GM12878 (cell line): ENCODE measurements at regions not wholly inside any gene's neighbourhood (a gene's known extent, or its start where the extent isn't known, plus 50 kb on each side); places are given as distances from the start of the nearest gene placed in this dataset.

Source experiments
- ATAC-seq: fragments of 200-7000 bp; cut with Tn5 transposase; 3 replicates; pipeline ENCODE4 v1.9.1; 2020; ENCODE audit warnings: mild to moderate bottlenecking, moderate library complexity
- BruUV-seq: library from RNA; stranded (reverse); fragments of 400-500 nt; replicated peaks from 2 replicates; lab custom pipeline; 2021; lab: Mats Ljungman, UMichigan
- CTCF ChIA-PET: fragments of 300-600 bp; sonication (Branson Sonifier 250); formaldehyde crosslinking; extraction: SDS; loops from one replicate; lab custom pipeline; 2021; ENCODE audit warnings: inconsistent platforms; lab: Yijun Ruan, JAX
- POLR2A ChIA-PET: fragments of 350-600 bp; formaldehyde crosslinking; extraction: SDS; loops from one replicate; lab custom pipeline; 2021; ENCODE audit warnings: inconsistent platforms; lab: Charles Lee
- RAD21 ChIA-PET: fragments of 300-600 bp; sonication (Branson Sonifier 250); formaldehyde crosslinking; loops from one replicate; lab custom pipeline; 2023; ENCODE audit warnings: antibody characterized with exemption; ENCODE audit not compliant: unreplicated experiment; lab: Charles Lee
- SMC1A ChIA-PET: fragments of 300-600 bp; sonication (Branson Sonifier 250); formaldehyde crosslinking; loops from one replicate; lab custom pipeline; 2023; ENCODE audit not compliant: unreplicated experiment, uncharacterized antibody; lab: Charles Lee
- DNase-seq: peaks from one replicate; pipeline ENCODE4 v3.0.0-alpha.2; 2011; ENCODE audit warnings: low read depth, low spot score
- FAIRE-seq: peaks from 3 replicates; lab custom pipeline; 2011; peaks lifted over from hg19 to GRCh38; lab: Jason Lieb, UNC
- H2AFZ ChIP-seq: 2 replicates; pipeline ENCODE4 v1.6.0; 2011; ENCODE audit warnings: low read depth, low read length, control low read depth; ENCODE audit not compliant: control insufficient read depth
- H3K27ac ChIP-seq: 2 replicates; pipeline ENCODE4 v1.5.1; 2011; ENCODE audit warnings: control low read depth; ENCODE audit not compliant: control insufficient read depth, insufficient read depth
- H3K27me3 ChIP-seq, 2 experiments: replicated peaks in 1 of 2; 2 replicates each; pipeline versions ENCODE4 v1.6.0 to v1.6.1; 2011; ENCODE audit warnings: low read length in 1 of 2; ENCODE audit not compliant: control insufficient read depth in 2 of 2, insufficient read depth in 2 of 2
- H3K36me3 ChIP-seq, 2 experiments: 2 replicates each; pipeline ENCODE4 v1.5.1; 2011; ENCODE audit warnings: low read length in 1 of 2; ENCODE audit not compliant: control insufficient read depth in 2 of 2, insufficient read depth in 2 of 2
- H3K4me1 ChIP-seq: 2 replicates; pipeline ENCODE4 v1.6.1; 2011; ENCODE audit warnings: mild to moderate bottlenecking, low read length, moderate library complexity, mixed read lengths; ENCODE audit not compliant: control insufficient read depth, insufficient read depth
- H3K4me2 ChIP-seq: 2 replicates; pipeline ENCODE4 v1.6.0; 2011; ENCODE audit warnings: control low read depth; ENCODE audit not compliant: control insufficient read depth, insufficient read depth
- H3K4me3 ChIP-seq: fragments of 200-600 bp; sonication (generic); 2 replicates; pipeline ENCODE4 v1.5.1; 2016
- H3K79me2 ChIP-seq: 2 replicates; pipeline ENCODE4 v1.6.0; 2011; ENCODE audit warnings: low read length; ENCODE audit not compliant: control insufficient read depth, insufficient read depth
- H3K9ac ChIP-seq: 2 replicates; pipeline ENCODE4 v1.8.0; 2011; ENCODE audit warnings: low read length, control low read depth, mixed read lengths; ENCODE audit not compliant: control insufficient read depth, insufficient read depth
- H3K9me3 ChIP-seq: replicated peaks from 3 replicates; pipeline ENCODE4 v1.5.1; 2011; ENCODE audit warnings: mild to moderate bottlenecking, low read length; ENCODE audit not compliant: control insufficient read depth, insufficient read depth
- H4K20me1 ChIP-seq: 2 replicates; pipeline ENCODE4 v1.6.0; 2011; ENCODE audit not compliant: control insufficient read depth, insufficient read depth
- EGR1 ChIP-seq, 2 experiments: IDR thresholded peaks; 1 replicate in 1 of 2; 2 replicates in 1 of 2; pipeline ENCODE4 v1.6.1; 2011 to 2012; ENCODE audit warnings: low read depth in 2 of 2, low read length in 2 of 2, borderline replicate concordance in 1 of 2, mild to moderate bottlenecking in 1 of 2, moderate library complexity in 1 of 2
- ESRRA ChIP-seq: IDR thresholded peaks from 2 replicates; pipeline ENCODE4 v1.6.1; 2012; ENCODE audit warnings: mild to moderate bottlenecking, low read length, improper control_type of control experiment
- ETV6 ChIP-seq, 2 experiments: fragments of 450-650 bp in 1 of 2; IDR thresholded peaks in 1 of 2; conservative IDR thresholded peaks in 1 of 2; 2 replicates each; pipeline ENCODE4 v1.6.1; 2014; ENCODE audit warnings: antibody characterized with exemption in 1 of 2, borderline replicate concordance in 1 of 2, low read depth in 1 of 2, mild to moderate bottlenecking in 1 of 2, moderate library complexity in 1 of 2
- NFIC ChIP-seq: IDR thresholded peaks from 2 replicates; pipeline ENCODE4 v1.6.1; 2012; ENCODE audit warnings: low read depth, mild to moderate bottlenecking, inconsistent platforms, low read length, moderate library complexity
- SMAD5 ChIP-seq: IDR thresholded peaks from 2 replicates; pipeline ENCODE4 v1.6.1; 2016; ENCODE audit warnings: antibody characterized with exemption, low read depth
- SP1 ChIP-seq: IDR thresholded peaks from one replicate; pipeline ENCODE4 v1.6.1; 2011; ENCODE audit warnings: low read depth, low read length
- SRF ChIP-seq, 2 experiments: IDR thresholded peaks; 2 replicates each; pipeline ENCODE4 v1.6.1; 2011; ENCODE audit warnings: low read depth in 2 of 2, low read length in 2 of 2, mild to moderate bottlenecking in 1 of 2, moderate library complexity in 1 of 2
- STAT3 ChIP-seq: IDR thresholded peaks from 2 replicates; pipeline ENCODE4 v1.6.1; 2011; ENCODE audit warnings: low read depth, low read length, improper control_type of control experiment
- ZBTB40 ChIP-seq: fragments of 450-650 bp; IDR thresholded peaks from 2 replicates; pipeline ENCODE4 v1.6.1; 2016; ENCODE audit warnings: mild to moderate bottlenecking, moderate library complexity, borderline replicate concordance
- ZNF622 ChIP-seq: fragments of 450-650 bp; IDR thresholded peaks from 2 replicates; pipeline ENCODE4 v1.6.1; 2017; ENCODE audit warnings: mild to moderate bottlenecking, inconsistent platforms
- ZNF687 ChIP-seq: fragments of 450-650 bp; IDR thresholded peaks from 2 replicates; pipeline ENCODE4 v1.6.1; 2017; ENCODE audit warnings: mild to moderate bottlenecking, moderate library complexity
- WGBS: methylation state at CpG from one replicate; pipeline ENCODE4 v1.1.6; 2016; ENCODE audit warnings: low lambda C conversion rate; ENCODE audit not compliant: insufficient replicate concordance, insufficient coverage; ENCODE audit errors: missing lambda C conversion rate; 5-methylcytosine and 5-hydroxymethylcytosine counted together
- in situ Hi-C: fragments of 300-500 bp; cut with MboI; formaldehyde crosslinking; loops from 9 replicates; pipeline ENCODE4 v1.14.3; 2018; ENCODE audit warnings: mixed read lengths
- intact Hi-C: fragments of 100-400 bp; cut with micrococcal nuclease; formaldehyde crosslinking; loops from one replicate; pipeline ENCODE4 v1.14.2; 2022; ENCODE audit not compliant: unreplicated experiment
- TF ChIP-seq, protein P1 (sequence below): fragments of 450-650 bp; IDR thresholded peaks from 2 replicates; pipeline ENCODE4 v1.6.1; 2017; ENCODE audit warnings: antibody characterized with exemption, mild to moderate bottlenecking, moderate library complexity

GRCh38 chr16:17685447-17685846, 214.7 kb upstream of the XYLT1 start (continued):
- no peak for TF ChIP-seq ZBTB40

GRCh38 chr16:17683281-17683680, 212.5 kb upstream of the XYLT1 start:
- intact Hi-C loops, result no loop called here
- FAIRE-seq (no peak), ATAC-seq (no peak), DNase-seq (no peak)
- Histone ChIP-seq H3K27ac (no peak overlapping the region), H3K4me2 (no peak overlapping the region), H2AFZ (no peak overlapping the region), H3K4me3 (no peak overlapping the region), H3K36me3 (no peaks in the 10 kb centered on the region), H3K9ac (no peak overlapping the region), H4K20me1 (no peaks in the 10 kb centered on the region), H3K4me1 (no peaks in the 10 kb centered on the region), H3K9me3 (no peaks in the 10 kb centered on the region; the same call in 2 of the 3 replicates), H3K27me3 (no peaks in the 10 kb centered on the region), H3K79me2 (no peaks in the 10 kb centered on the region)
- in situ Hi-C loops, result no loop called here
- 10% methylated on average over 3 of the region's 3 CpGs for WGBS
- ChIA-PET CTCF (no interaction called here), SMC1A (interaction anchor here (0.6 kb wide), 1 partner anchor 29 kb away, joined by 3 read pairs; no protein-coding TSS in a partner anchor), POLR2A (no interaction called here), RAD21 (no interaction called here)
- BruUV-seq, result no TSS peak
- TF ChIP-seq SMAD5 (no peak), SP1 (no peak), SRF (IDR thresholded peaks at IDR 0.05; ENCODE audit: low read depth in 2 of 2, low read length in 2 of 2) (no peak), ZNF622 (no peak), ESRRA (no peak), ETV6 (conservative IDR thresholded peaks at IDR 0.05 in 1 of 2, IDR thresholded peaks at IDR 0.05 in 1 of 2; ENCODE audit: borderline replicate concordance in 1 of 2, low read depth in 1 of 2) (no peak), NFIC (no peak), ZNF687 (no peak), EGR1 (IDR thresholded peaks at IDR 0.05; ENCODE audit: borderline replicate concordance in 1 of 2, low read depth in 2 of 2, low read length in 2 of 2) (no peak), STAT3 (no peak)
- TF ChIP-seq, protein P1, sequence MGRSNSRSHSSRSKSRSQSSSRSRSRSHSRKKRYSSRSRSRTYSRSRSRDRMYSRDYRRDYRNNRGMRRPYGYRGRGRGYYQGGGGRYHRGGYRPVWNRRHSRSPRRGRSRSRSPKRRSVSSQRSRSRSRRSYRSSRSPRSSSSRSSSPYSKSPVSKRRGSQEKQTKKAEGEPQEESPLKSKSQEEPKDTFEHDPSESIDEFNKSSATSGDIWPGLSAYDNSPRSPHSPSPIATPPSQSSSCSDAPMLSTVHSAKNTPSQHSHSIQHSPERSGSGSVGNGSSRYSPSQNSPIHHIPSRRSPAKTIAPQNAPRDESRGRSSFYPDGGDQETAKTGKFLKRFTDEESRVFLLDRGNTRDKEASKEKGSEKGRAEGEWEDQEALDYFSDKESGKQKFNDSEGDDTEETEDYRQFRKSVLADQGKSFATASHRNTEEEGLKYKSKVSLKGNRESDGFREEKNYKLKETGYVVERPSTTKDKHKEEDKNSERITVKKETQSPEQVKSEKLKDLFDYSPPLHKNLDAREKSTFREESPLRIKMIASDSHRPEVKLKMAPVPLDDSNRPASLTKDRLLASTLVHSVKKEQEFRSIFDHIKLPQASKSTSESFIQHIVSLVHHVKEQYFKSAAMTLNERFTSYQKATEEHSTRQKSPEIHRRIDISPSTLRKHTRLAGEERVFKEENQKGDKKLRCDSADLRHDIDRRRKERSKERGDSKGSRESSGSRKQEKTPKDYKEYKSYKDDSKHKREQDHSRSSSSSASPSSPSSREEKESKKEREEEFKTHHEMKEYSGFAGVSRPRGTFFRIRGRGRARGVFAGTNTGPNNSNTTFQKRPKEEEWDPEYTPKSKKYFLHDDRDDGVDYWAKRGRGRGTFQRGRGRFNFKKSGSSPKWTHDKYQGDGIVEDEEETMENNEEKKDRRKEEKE, result no peak
